ENCODE measurements at regions not wholly inside any gene's neighbourhood (a gene's known extent, or its start where the extent isn't known, plus 50 kb on each side); places are given as distances from the start of the nearest gene placed in this dataset.

GRCh38 chr13:80533175-80533574, 192.2 kb upstream of the SPRY2 start:
- ATAC-seq (ENCODE audit: low FRiP score): no peak
- no peak for TF ChIP-seq CTCF (IDR thresholded peaks at IDR 0.05)

GRCh38 chr13:80530902-80531301, 190.0 kb upstream of the SPRY2 start:
- no peak for TF ChIP-seq CTCF (IDR thresholded peaks at IDR 0.05)
- no peak for ATAC-seq (ENCODE audit: low FRiP score)
- no peak for DNase-seq (ENCODE audit: low spot score)

More at GRCh38 chr13:80533175-80533574, 192.2 kb upstream of the SPRY2 start:
- no peak for DNase-seq (ENCODE audit: low spot score)

- DNase-seq (ENCODE audit: low spot score): no peak
- TF ChIP-seq CTCF (IDR thresholded peaks at IDR 0.05): no peak
- ATAC-seq (ENCODE audit: low FRiP score): no peak
These were observed 189.3 kb upstream of the SPRY2 start for GRCh38 chr13:80530191-80530590.

- TF ChIP-seq CTCF (IDR thresholded peaks at IDR 0.05): no peak
- no peak for DNase-seq (ENCODE audit: low spot score)
- no peak for ATAC-seq (ENCODE audit: low FRiP score)
These were observed 188.8 kb upstream of the SPRY2 start for GRCh38 chr13:80529734-80530133.

GRCh38 chr13:80528733-80529132, 187.8 kb upstream of the SPRY2 start:
- no peak for TF ChIP-seq CTCF (IDR thresholded peaks at IDR 0.05)
- DNase-seq (ENCODE audit: low spot score): no peak
- no peak for ATAC-seq (ENCODE audit: low FRiP score)

- no peak for TF ChIP-seq CTCF (IDR thresholded peaks at IDR 0.05)
- DNase-seq (ENCODE audit: low spot score) (no peak), ATAC-seq (ENCODE audit: low FRiP score) (no peak)
These were observed 186.5 kb upstream of the SPRY2 start for GRCh38 chr13:80527400-80527799.

GRCh38 chr13:80524447-80525215, 183.7 kb upstream of the SPRY2 start:
- ATAC-seq (ENCODE audit: low FRiP score): no peak
- TF ChIP-seq CTCF (IDR thresholded peaks at IDR 0.05): no peak
- DNase-seq (ENCODE audit: low spot score): no peak

All from omental fat pad (tissue), 3 donors.